K562 (cell line): ENCODE measurements at regions not wholly inside any gene's neighbourhood (a gene's known extent, or its start where the extent isn't known, plus 50 kb on each side); places are given as distances from the start of the nearest gene placed in this dataset.

Experiments
- ATAC-seq: fragments of 200-7000 bp; cut with Tn5 transposase; 3 replicates; pipeline ENCODE4 v1.9.1; 2020; ENCODE audit warnings: moderate library complexity
- BruUV-seq: library from RNA; stranded (reverse); fragments of 400-500 nt; replicated peaks from 2 replicates; lab custom pipeline; 2021; lab: Mats Ljungman, UMichigan
- CTCF ChIA-PET: fragments of 300-600 bp; formaldehyde crosslinking; extraction: SDS; loops from one replicate; lab custom pipeline; 2021; ENCODE audit warnings: low intra/inter-chr PET ratio; lab: Yijun Ruan, JAX
- POLR2A ChIA-PET: fragments of 300-600, 350-650 bp; sonication (Branson Sonifier 250); formaldehyde crosslinking; extraction: SDS; loops from one replicate; lab custom pipeline; 2021; ENCODE audit warnings: antibody characterized with exemption, inconsistent platforms; lab: Yijun Ruan, JAX
- DNase-seq, 4 experiments: peaks; one replicate each; pipeline versions ENCODE4 v3.0.0 to v3.0.0-alpha.2; 2011 to 2018; ENCODE audit warnings: low spot score in 3 of 4, mixed read lengths in 3 of 4; ENCODE audit errors: extremely low read depth in 1 of 4
- FAIRE-seq: peaks from 2 replicates; lab custom pipeline; 2011; peaks lifted over from hg19 to GRCh38; lab: Jason Lieb, UNC
- H2AFZ ChIP-seq: 2 replicates; pipeline ENCODE4 v1.6.0; 2011; ENCODE audit warnings: low read depth, low read length, control low read depth, inconsistent platforms
- H3K27ac ChIP-seq: fragments of 200-600 bp; 3 replicates; pipeline ENCODE4 v1.8.0; 2011; ENCODE audit warnings: low read depth, mild to moderate bottlenecking, control low read depth, inconsistent platforms, low read length, moderate library complexity, mixed read lengths; ENCODE audit errors: extremely low read depth
- H3K27me3 ChIP-seq, 2 experiments: fragments of 300-600 bp in 1 of 2; 2 replicates in 1 of 2; 3 replicates in 1 of 2; pipeline versions ENCODE4 v1.6.0 to v1.8.0; 2011; ENCODE audit warnings: inconsistent platforms in 2 of 2, low read length in 2 of 2, mild to moderate bottlenecking in 1 of 2, mixed read lengths in 1 of 2, moderate library complexity in 1 of 2; ENCODE audit not compliant: control insufficient read depth in 2 of 2, insufficient read depth in 2 of 2
- H3K36me3 ChIP-seq: fragments of 300-600 bp; 3 replicates; pipeline ENCODE4 v1.8.0; 2011; ENCODE audit warnings: mild to moderate bottlenecking, low read length, inconsistent platforms; ENCODE audit not compliant: control insufficient read depth, insufficient read depth
- H3K4me1 ChIP-seq, 2 experiments: fragments of 200-600 bp in 1 of 2; replicated peaks in 1 of 2; 2 replicates in 1 of 2; 3 replicates in 1 of 2; pipeline versions ENCODE4 v1.5.1 to v1.8.0; 2011; ENCODE audit warnings: inconsistent platforms in 2 of 2, low read length in 2 of 2, mild to moderate bottlenecking in 1 of 2, mixed read lengths in 1 of 2, moderate library complexity in 1 of 2; ENCODE audit not compliant: control insufficient read depth in 2 of 2, insufficient read depth in 2 of 2
- H3K4me2 ChIP-seq: 2 replicates; pipeline ENCODE4 v1.6.1; 2011; ENCODE audit warnings: low read length, control low read depth, inconsistent platforms, mixed read lengths; ENCODE audit not compliant: insufficient read depth
- H3K4me3 ChIP-seq: fragments of 200-600 bp; sonication (generic), shearing (Covaris generic); 2 replicates; pipeline ENCODE4 v1.5.1; 2016; ENCODE audit warnings: control low read depth, inconsistent platforms
- H3K79me2 ChIP-seq: fragments of 200-600 bp; 3 replicates; pipeline ENCODE4 v1.8.0; 2011; ENCODE audit warnings: low read length, inconsistent platforms; ENCODE audit not compliant: control insufficient read depth, insufficient read depth
- H3K9ac ChIP-seq, 2 experiments: 2 replicates each; pipeline versions ENCODE4 v1.6.0 to v1.6.1; 2011; ENCODE audit warnings: low read depth in 2 of 2, low read length in 2 of 2, control low read depth in 1 of 2, inconsistent platforms in 1 of 2, mild to moderate bottlenecking in 1 of 2, mixed read lengths in 1 of 2; ENCODE audit not compliant: insufficient read depth in 1 of 2
- H3K9me1 ChIP-seq: one replicate; pipeline ENCODE4 v1.6.0; 2011; ENCODE audit warnings: inconsistent platforms, mild to moderate bottlenecking, low read length, moderate library complexity; ENCODE audit not compliant: control insufficient read depth, insufficient read depth
- H3K9me3 ChIP-seq: replicated peaks from 2 replicates; pipeline ENCODE4 v1.5.1; 2011; ENCODE audit warnings: low read depth, low read length, inconsistent platforms; ENCODE audit not compliant: control insufficient read depth, insufficient read depth
- H4K20me1 ChIP-seq: replicated peaks from 2 replicates; pipeline ENCODE4 v1.6.1; 2011; ENCODE audit warnings: low read length, inconsistent platforms, mixed read lengths; ENCODE audit not compliant: control insufficient read depth, insufficient read depth
- CTBP1 ChIP-seq: fragments of 450-650 bp; IDR thresholded peaks from 2 replicates; pipeline ENCODE4 v1.6.1; 2016; ENCODE audit warnings: borderline replicate concordance
- HNRNPK ChIP-seq: fragments of 200-400 bp; formaldehyde crosslinking; IDR thresholded peaks from one replicate; pipeline ENCODE4 v1.6.1; 2018; ENCODE audit warnings: mild to moderate bottlenecking, low read depth, low read length; ENCODE audit not compliant: poor library complexity, severe bottlenecking
- NFE2L1 ChIP-seq: fragments of 450-650 bp; IDR thresholded peaks from 2 replicates; pipeline ENCODE4 v1.6.1; 2016; ENCODE audit warnings: missing genetic modification characterization, low read depth, mild to moderate bottlenecking, missing compliant biosample characterization, moderate library complexity, borderline replicate concordance
- WGBS: fragments of 100-300 bp; shearing (Covaris generic); methylation state at CpG from one replicate; pipeline ENCODE4 v1.1.6; 2016; ENCODE audit warnings: low coverage, mixed read lengths; ENCODE audit not compliant: insufficient coverage; ENCODE audit errors: missing lambda C conversion rate; 5-methylcytosine and 5-hydroxymethylcytosine counted together
- in situ Hi-C: fragments of 300-500 bp; cut with MboI; formaldehyde crosslinking; loops from 4 replicates; pipeline ENCODE4 v1.15.0; 2018; ENCODE audit warnings: inconsistent platforms, mixed read lengths
- intact Hi-C: fragments of 100-400 bp; cut with micrococcal nuclease; formaldehyde crosslinking; loops from 2 replicates; pipeline ENCODE4 v1.14.2; 2022
- TF ChIP-seq, protein P1 (sequence below), 2 experiments: IDR thresholded peaks; 2 replicates each; pipeline ENCODE4 v1.6.1; 2011; ENCODE audit warnings: borderline replicate concordance in 1 of 2, control low read depth in 1 of 2, low read depth in 1 of 2, low read length in 1 of 2, mild to moderate bottlenecking in 1 of 2, mixed read lengths in 1 of 2, moderate library complexity in 1 of 2; ENCODE audit not compliant: insufficient read depth in 1 of 2, insufficient read length in 1 of 2, poor library complexity in 1 of 2, severe bottlenecking in 1 of 2; ENCODE audit errors: extremely low read depth in 1 of 2
- TF ChIP-seq, protein P2 (sequence below): fragments of 450-650 bp; IDR thresholded peaks from 2 replicates; pipeline ENCODE4 v1.6.1; 2017; ENCODE audit warnings: antibody characterized with exemption, mild to moderate bottlenecking

DNA sequence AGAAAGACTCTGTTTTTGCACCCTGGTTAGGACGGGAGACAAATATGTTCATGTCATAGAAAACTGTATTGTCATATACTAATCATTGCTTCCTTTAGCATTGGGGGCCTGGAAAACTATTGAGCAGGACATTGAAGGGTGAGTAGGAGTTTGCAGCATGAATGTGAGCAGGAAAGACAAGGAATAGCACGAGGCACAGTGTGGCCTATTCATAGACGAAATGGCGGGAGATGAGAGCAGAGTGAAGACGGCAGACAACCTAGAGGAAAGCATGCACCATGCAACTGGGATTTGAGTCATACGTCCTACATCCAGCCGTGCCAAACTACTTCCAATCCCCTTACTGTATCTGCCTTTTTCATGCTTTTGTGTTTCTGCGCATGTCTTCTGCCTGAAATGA is 508.1 kb downstream of the NTRK3 start:
- Histone ChIP-seq H3K27ac (no peak overlapping the region), H3K27me3 (no peaks in the 10 kb centered on the region), H3K4me3 (no peak overlapping the region), H3K9me1 (no peaks in the 10 kb centered on the region), H2AFZ (no peak overlapping the region), H3K4me1 (peaks cover 3 to 17% of the 10 kb centered on the region in 2 experiments; a peak in 3 of 5 replicates), H3K79me2 (no peaks in the 10 kb centered on the region), H3K9ac (no peak overlapping the region), H3K9me3 (no peaks in the 10 kb centered on the region), H3K4me2 (no peak overlapping the region), H4K20me1 (no peaks in the 10 kb centered on the region), H3K36me3 (no peaks in the 10 kb centered on the region)
- CTCF ChIA-PET: no interaction called here
- BruUV-seq: no TSS peak
- ATAC-seq (no peak), FAIRE-seq (no peak), DNase-seq (no peak)
- POLR2A ChIA-PET: interaction anchor here (0.6 kb wide), 1 partner anchor 203 kb away, joined by 3 read pairs; no protein-coding TSS in a partner anchor
- 48% methylated on average over 8 of the region's 8 CpGs for WGBS
- intact Hi-C loops: no loop called here
- TF ChIP-seq, protein P1, sequence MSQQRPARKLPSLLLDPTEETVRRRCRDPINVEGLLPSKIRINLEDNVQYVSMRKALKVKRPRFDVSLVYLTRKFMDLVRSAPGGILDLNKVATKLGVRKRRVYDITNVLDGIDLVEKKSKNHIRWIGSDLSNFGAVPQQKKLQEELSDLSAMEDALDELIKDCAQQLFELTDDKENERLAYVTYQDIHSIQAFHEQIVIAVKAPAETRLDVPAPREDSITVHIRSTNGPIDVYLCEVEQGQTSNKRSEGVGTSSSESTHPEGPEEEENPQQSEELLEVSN (IDR thresholded peaks at IDR 0.05; ENCODE audit: borderline replicate concordance in 1 of 2, extremely low read depth in 1 of 2, insufficient read depth in 1 of 2, insufficient read length in 1 of 2, low read depth in 1 of 2, low read length in 1 of 2, poor library complexity in 1 of 2, severe bottlenecking in 1 of 2): peak; percentile 28 to 54
- TF ChIP-seq NFE2L1: no peak
- TF ChIP-seq HNRNPK: no peak
- no peak for TF ChIP-seq CTBP1
- TF ChIP-seq, protein P2, sequence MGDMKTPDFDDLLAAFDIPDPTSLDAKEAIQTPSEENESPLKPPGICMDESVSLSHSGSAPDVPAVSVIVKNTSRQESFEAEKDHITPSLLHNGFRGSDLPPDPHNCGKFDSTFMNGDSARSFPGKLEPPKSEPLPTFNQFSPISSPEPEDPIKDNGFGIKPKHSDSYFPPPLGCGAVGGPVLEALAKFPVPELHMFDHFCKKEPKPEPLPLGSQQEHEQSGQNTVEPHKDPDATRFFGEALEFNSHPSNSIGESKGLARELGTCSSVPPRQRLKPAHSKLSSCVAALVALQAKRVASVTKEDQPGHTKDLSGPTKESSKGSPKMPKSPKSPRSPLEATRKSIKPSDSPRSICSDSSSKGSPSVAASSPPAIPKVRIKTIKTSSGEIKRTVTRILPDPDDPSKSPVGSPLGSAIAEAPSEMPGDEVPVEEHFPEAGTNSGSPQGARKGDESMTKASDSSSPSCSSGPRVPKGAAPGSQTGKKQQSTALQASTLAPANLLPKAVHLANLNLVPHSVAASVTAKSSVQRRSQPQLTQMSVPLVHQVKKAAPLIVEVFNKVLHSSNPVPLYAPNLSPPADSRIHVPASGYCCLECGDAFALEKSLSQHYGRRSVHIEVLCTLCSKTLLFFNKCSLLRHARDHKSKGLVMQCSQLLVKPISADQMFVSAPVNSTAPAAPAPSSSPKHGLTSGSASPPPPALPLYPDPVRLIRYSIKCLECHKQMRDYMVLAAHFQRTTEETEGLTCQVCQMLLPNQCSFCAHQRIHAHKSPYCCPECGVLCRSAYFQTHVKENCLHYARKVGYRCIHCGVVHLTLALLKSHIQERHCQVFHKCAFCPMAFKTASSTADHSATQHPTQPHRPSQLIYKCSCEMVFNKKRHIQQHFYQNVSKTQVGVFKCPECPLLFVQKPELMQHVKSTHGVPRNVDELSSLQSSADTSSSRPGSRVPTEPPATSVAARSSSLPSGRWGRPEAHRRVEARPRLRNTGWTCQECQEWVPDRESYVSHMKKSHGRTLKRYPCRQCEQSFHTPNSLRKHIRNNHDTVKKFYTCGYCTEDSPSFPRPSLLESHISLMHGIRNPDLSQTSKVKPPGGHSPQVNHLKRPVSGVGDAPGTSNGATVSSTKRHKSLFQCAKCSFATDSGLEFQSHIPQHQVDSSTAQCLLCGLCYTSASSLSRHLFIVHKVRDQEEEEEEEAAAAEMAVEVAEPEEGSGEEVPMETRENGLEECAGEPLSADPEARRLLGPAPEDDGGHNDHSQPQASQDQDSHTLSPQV: no peak
- in situ Hi-C loops: no loop called here
